NCI-H748 treated with DMSO at 0.1 percent for 48 hours (cell line): ENCODE measurements at regions not wholly inside any gene's neighbourhood (a gene's known extent, or its start where the extent isn't known, plus 50 kb on each side); places are given as distances from the start of the nearest gene placed in this dataset.
"Not testable (repeated sequence)": the region's sequence is repeated elsewhere in the genome, so short reads cannot be mapped to it uniquely, and the experiment has no call there.

Source experiments
- DNase-seq: peaks from one replicate; lab custom pipeline; 2025; lab: John Stamatoyannopoulos, UW

DNA sequence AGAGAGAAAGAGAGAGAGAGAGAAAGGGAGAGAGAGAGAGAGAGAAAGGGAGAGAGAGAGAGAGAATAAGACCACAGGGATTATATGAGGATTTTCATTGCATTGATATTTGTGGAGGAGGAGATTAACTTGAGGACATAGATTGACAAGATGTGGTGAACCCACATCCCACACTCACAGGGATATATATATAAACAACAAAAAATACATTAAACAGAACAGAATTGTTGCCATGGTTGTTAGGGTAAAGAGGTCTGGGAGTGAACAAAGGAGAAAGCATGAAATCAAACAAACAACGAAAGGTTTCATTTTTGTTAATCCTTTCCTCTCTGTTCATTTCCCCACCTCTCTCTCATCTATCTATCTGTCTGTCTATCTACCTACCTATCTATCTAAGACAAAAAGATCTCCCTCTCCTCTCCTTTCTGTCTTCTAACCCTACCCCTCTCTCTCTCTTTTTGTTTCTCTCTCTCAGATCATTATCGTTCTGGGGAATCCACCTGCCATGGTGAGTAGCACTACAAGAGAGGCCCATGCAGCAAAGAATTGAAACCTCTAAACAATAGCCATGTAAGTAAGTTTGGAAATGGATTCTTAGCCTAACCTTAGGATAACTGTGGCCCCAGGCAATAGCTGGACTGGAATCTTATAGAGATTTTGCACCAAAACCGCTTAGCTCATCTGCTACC lies 280.9 kb downstream of the RAP2B start:
- DNase-seq = no peak

DNA sequence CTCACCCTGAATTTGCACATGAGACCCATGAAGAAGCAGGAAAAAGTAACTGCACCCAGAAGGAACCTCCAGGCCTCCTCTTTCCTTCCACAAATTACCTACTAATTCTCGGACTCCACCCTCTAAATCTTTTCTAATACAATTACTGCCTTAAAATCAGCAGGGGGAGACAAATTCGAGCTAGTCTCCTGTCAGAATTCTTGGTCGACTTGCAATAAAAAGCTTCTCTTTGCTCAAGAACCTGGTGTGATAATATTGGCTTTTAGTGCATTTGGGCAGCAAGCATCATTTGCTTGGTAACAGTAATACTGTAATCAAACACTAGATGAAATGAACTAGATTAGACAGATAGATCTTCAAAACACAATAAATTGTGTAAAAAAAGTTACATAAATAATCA lies 281.9 kb downstream of the RAP2B start:
- no peak for DNase-seq

DNA sequence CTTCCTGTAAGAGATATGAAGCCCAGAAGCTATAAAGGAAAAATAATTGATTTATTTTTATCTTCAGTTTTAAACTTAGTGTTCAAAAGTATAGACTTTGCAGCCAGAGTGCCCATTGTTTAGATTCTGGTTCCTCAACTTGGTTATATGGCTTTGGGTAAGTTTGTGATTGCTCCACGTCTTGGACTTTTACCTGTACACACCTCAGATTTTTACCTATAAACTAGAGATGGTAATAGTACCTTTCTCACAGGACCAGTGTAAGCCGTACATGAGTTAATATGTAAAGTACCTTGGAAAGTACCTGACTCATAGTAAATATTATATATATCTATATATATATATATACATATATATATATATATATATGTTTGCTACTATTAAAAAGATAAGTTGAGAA lies 283.8 kb downstream of the RAP2B start:
- DNase-seq = no peak

DNA sequence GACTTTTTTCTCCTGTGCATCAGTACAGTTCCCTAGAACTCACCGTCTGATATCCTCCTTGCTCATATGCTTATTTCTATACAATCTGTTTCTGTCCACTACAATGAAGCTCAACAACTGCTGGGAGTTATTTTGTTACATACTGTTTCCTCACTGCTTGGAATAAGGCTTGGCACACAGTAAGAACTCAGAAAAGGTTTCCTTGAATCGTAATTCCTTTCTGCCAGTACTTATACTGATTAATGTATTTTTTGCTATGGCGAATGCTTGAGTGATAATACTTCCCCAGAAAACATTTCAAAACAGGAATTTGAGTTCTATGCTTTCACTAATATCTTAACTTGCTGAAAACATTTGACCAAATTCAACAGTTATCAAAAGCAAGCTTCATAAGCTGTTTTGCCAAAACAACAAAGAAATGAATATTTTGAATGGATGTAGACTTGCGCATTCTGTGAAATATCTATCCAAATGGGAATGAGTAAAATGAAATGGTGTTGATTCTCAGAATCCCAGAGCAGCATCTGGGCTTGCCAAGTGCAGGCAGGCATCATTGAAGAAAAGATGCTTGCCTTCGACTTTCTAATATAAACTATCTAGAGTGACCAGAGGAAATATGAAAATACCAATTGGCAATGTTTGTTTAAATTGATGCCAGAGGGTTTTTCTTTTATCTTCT lies 286.3 kb downstream of the RAP2B start:
- DNase-seq = no peak

DNA sequence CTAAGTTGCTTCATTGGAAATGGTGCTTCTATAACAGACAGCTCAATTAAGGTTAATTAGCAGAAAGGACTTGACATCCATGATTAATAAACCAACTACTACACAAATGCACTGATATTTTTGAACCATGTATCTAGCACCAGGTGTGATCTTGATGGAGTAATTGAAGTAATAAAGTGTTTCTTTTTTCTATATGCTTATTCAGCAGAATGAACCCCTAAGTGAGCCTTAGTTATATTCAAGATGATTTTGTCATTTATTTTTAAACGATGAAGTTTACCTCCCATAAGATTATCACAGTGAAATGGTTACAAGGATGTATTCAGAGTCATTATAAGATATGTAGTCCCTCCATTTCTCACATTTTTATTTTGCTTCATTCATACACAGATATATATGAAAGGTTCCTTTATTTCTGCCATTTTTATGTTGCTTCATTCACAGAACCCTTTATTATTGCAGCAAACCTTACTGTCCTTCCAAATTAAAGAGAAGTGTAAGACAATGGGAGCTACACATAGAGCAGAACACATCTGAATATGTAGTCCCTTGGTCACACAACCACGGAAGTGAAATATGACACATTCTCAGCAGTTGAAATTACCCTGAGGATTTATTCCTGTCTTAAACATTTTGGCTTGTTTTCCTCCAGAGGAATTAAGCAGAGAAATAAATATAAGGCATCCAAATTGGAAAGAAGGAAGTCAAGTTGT lies 295.0 kb downstream of the RAP2B start:
- no peak for DNase-seq

DNA sequence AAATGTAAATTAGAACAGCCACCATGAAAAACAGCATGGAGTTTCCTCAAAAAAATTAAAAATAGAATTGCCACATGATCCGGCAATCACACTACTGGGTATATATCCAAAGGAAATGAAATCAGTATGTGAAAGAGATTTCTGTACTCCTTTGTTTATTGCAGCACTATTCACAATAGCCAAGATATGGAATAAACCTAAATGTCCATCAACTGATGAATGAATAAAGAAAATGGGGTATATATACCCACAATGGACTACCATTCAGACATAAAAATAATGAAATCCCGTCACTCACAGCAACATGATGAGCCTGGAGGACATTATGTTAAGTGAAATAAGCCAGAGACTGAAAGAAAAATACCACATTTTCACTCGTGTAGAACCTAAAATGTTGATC lies 296.9 kb downstream of the RAP2B start:
- DNase-seq = no peak

DNA sequence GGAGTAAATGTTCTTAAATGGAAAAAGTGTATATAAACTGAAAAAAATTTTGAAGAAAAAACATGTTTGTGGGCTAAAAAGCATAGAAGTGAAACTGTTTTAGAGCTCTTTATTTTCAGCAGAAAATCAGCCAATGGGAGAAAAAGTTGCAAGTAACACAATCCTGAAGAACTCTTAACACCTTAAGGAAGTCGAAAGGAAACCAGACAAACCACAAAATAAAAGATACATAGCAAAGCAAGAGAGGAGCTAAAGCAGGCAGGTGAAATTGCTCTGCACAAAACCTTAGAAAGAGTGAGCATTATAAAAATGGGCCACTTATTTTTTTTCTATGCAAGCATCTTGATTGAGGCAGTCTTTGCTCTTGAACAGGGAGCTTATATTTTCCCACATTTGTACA lies 300.5 kb downstream of the RAP2B start:
- no peak for DNase-seq

DNA sequence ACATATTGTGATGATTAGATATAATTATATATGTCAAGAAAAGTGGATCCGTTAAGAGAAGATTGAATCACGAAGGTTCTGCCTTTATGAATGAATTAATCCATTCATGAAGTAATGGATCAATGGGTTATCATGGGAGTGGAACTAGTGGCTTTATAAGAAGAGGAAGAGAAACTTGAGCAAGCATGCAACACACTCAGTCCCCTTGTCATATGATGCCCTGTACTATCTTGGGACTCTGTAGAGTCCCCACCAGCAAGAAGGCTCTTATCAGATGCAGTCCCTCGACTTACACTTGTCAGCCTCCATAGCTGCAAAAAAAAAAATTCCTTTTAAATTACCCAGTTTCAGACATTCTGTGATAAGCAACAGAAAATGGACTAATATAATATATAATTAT lies 301.9 kb downstream of the RAP2B start:
- no peak for DNase-seq

DNA sequence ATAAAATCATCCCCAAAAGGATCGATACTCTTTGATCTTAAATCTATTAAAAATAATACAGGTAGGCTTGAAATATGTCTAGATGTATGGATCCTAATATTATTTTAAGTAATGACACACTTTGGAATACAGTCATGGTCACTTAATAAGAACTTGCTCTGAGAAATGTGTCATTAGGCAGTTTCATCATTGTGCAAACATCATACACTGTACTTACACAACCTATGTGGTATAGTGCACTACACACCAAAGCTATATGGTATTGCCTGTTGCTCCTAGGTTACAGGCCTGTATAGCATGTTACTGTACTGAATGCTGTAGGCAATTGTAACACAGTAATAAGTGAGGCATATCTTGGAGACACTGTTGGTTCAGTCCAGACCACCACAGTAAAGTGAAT lies 307.1 kb downstream of the RAP2B start:
- DNase-seq = no peak

DNA sequence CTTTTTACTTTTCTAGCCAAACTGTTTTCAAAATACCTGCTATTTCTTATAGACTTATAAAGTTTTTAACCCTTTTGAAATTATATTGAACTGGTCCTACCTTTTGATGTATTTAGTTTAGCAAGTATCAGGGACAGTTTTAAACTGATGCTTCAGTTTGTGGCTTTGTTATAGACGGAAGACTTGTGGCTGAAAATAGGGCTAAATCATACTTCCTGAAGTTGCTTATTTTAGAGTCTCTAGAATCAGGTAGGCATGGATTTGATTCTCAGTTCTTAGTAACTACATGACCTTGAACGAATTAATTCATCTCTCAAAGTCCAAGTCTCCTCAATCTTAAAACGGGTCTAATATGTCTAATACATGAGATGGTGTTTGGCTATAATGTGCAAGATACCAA lies 322.8 kb downstream of the RAP2B start:
- no peak for DNase-seq

DNA sequence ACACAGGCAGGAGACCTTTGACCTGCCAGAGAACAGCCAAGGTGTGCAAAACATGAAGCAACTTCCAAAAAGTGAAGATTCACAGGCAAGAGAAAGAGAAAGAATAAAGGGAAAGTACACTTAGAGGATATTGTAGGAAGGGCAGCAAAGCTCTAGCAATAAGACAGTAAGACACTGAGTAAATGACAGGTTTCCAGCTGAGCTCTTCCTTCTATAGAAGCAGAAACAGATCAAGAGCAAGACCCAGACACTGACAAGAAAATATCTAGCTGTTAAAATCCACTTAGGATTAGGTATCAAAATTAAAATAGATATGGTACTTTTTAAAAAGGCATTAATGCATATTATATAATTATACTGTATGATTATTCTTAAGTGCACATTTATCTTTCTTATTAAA lies 333.4 kb downstream of the RAP2B start:
- DNase-seq = no peak

DNA sequence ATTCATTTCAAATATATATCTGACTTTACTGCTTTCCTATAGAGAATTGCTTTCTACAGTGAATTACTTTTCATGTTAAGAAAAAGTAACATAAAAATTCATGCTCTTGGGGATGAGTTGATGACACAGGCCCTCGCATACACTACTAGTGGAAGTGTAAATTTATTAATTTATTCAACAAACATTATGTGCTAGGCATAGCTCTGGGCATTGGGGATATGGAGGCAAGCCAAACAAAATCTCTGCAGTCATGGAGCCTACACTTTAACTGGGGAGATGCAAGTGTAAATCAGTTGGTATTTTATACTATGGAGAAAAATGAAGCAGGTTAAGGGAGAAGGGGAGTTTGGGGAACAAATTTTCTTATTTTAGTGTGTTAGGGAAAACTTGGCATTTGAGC lies 340.7 kb downstream of the RAP2B start:
- DNase-seq = no peak

DNA sequence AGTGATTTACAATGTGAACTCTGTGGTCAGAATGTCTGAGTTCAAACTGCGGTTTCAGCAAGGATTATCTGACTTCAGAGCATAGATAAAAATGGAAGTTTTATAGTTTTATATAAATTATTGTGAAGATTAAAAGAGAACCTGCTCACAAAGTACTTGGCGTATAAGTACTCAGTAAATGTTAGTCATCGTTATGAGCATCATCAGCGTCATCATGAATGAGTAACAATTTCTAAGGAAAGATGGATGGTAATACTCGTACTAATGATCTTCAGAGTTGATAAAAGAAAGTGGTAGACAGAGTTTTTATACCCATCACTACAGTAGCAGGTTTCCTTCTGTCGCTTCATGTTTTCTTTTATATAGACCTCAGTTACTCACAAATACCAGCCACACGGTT lies 341.8 kb downstream of the RAP2B start:
- DNase-seq = no peak

DNA sequence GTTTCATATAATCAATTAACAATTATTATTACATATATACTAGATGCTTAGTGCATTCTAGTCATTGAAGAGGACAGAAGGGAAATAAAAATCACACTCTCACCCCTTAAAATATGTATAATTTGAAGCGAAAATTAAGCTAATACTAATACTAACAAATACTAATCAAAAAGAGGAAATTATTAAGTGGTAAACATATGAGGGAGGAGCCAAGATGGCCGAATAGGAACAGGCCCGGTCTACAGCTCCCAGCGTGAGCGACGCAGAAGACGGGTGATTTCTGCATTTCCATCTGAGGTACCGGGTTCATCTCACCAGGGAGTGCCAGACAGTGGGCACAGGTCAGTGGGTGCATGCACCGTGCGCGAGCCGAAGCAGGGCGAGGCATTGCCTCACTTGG lies 344.2 kb downstream of the RAP2B start:
- not testable (repeated sequence) for DNase-seq

DNA sequence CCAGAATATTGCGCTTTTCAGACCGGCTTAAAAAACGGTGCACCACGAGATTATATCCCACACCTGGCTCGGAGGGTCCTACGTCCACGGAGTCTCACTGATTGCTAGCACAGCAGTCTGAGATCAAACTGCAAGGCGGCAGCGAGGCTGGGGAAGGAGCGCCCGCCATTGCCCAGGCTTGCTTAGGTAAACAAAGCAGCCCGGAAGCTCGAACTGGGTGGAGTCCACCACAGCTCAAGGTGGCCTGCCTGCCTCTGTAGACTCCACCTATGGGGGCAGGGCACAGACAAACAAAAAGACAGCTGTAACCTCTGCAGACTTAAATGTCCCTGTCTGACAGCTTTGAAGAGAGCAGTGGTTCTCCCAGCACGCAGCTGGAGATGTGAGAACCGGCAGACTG lies 344.7 kb downstream of the RAP2B start:
- DNase-seq = not testable (repeated sequence)

DNA sequence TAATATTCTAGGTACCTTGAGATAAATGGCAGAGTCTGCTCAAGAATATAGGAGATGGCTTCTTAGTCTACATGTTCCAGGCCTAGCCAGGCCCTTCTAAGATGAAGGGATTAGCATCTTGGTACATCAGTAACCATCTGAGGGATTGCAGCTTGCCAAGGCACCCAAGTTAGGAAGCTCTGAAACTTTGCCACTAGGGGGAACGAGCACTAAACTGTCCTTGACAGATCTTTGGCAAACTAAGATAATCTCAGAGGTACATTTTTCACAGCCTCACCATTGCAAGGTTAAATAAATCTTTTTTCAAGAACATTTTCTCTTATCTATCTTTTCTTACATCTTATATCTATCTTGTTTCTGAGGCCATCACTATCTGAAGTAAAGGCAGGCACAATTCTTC lies 351.2 kb downstream of the RAP2B start:
- no peak for DNase-seq

DNA sequence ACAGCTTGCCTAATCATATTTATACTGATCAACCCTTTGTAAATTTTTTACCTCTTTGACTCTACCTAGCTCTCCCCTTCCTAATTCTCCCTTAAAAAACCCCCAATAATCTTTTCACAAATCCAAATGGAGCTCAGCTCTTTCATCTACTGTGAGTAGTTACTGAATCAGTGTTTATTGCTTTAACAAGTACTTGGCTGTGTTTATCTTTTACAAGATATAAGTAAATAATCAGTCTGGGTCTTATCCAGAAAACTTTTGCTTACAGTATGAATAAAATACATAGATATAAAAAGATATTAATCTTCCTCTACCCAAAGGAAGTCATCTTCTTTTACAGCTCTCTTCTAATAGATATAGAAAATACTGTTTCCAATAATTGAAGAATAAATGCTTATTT lies 366.4 kb downstream of the RAP2B start:
- no peak for DNase-seq

DNA sequence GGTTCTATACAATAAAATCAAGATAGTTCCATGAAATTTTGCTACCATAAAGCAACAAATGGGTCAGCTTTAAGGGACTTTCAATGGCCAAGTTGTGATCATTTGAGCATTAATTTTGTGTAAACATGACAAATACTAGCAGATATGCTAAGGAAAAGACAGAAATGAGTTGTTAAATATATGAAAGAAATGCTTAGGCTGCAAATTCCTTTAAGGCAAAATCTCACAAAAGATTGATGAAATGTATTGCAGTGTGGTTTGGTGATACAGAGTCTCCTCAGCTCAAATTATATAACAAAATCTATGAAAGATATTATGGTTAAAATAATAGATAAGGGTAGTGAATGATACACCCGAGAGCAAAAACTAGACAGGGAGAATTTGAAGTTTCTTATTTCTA lies 377.2 kb downstream of the RAP2B start:
- DNase-seq = no peak

DNA sequence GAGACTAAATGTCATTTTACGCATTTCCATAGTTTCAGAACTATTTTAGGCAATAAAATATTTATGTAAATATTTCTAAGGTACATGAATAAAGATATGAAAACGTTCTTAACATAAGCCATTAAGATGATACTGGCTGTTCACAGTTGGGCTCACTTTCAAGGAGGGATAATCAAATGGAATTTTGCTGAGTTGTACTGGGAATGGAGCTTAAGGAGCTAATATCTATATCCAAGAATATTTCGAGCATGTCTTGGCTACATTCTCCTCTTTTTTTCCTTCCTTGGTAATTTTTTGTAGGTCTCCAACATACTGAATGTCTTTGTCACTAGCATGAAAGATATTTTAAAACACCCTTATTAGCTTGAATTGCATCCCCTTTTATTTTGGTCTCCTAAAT lies 383.4 kb downstream of the RAP2B start:
- DNase-seq = no peak

DNA sequence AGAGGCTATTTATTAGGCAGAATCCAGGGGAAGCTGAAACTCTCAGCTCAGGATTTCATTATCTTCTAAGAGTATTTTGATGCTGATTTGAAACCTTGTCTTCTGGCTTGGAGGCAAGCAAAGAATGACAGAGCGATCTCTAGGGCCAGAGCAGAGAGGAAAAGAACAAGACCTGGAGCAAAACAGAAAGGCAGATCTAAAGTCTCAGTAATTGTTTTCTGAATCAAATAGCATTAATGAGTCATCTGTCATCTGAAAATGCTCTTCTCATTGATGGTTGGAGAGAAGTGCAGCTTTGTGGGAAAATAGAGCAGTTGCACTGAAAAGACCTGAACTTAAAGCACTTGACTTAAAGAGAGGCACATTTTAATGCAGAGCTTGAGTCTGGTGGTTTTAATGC lies 385.9 kb downstream of the RAP2B start:
- DNase-seq = no peak

DNA sequence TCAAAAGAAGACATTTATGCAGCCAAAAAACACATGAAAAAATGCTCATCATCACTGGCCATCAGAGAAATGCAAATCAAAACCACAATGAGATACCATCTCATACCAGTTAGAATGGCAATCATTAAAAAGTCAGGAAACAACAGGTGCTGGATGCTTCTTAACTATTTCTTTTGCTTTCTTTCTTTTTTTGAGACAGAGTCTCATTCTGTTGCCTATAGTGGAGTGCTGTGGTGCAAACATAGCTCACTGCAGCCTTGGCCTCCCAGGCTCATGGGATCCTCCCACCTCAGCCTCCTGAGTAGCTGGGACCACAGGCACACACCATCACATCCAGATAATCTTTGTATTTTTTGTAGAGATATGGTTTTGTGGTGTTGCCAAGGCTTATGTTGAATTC lies 387.7 kb downstream of the RAP2B start:
- DNase-seq = not testable (repeated sequence)

DNA sequence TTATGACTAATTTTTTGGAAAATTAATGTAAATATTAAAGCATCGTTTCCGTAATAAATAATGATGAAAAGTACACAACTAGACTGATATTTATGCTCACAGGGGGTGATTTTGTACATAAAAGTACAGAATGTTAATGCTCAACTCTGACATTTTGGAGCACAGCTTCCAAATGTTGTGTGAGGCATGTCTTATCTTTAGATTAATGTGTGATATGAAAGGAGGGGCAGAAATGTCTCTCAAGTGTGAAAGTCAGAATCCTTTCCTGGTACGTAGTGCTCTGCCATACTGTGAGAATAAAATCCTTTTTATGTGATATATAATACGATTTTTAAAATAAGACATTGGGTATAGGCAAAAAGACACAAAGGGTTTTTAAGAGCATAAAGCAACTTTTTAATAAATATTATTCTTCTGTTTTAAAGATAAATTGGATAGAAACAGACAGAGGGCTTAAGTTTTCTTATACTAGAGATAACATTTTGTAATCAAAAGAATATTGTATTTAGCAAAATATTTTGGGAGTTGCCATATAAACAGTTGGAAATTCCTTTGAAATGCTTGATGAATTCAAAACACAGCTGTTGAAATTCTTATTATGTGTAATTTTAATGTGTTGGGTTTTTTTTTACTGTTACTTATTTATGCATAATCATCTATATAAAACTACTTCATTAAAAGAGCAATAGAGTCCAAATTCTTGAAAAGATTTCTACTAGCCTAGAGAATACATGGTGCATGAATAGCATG lies 389.7 kb downstream of the RAP2B start:
- DNase-seq = no peak
